ENCODE measurements at regions not wholly inside any gene's neighbourhood (a gene's known extent, or its start where the extent isn't known, plus 50 kb on each side); places are given as distances from the start of the nearest gene placed in this dataset.

GRCh38 chr16:60225541-60225940 lies 1491.4 kb upstream of the GOT2 start:
- no peaks in the 10 kb centered on the region for H3K36me3 ChIP-seq (ENCODE audit: insufficient read depth, low read length)
- no peak overlapping the region for H3K4me3 ChIP-seq (ENCODE audit: low read length)
- no peaks in the 10 kb centered on the region for H3F3A ChIP-seq (ENCODE audit: insufficient read depth, low read length, poor library complexity, severe bottlenecking)
- no peaks in the 10 kb centered on the region for H3K27me3 ChIP-seq (ENCODE audit: insufficient read depth, low read depth, low read length)
- no peak overlapping the region for H3K27ac ChIP-seq (ENCODE audit: low read length)
- H3K79me2 ChIP-seq (replicated peaks; ENCODE audit: insufficient read depth, low read length): no peaks in the 10 kb centered on the region
- H3K9me3 ChIP-seq (ENCODE audit: low read length): no peaks in the 10 kb centered on the region
- TF ChIP-seq POLR2AphosphoS5 (IDR thresholded peaks at IDR 0.05) (peak; percentile 6), MXI1 (conservative IDR thresholded peaks at IDR 0.05; ENCODE audit: poor library complexity, severe bottlenecking) (no peak)
- H3K9ac ChIP-seq (ENCODE audit: low read length): no peak overlapping the region
- no peak overlapping the region for H3K4me2 ChIP-seq (ENCODE audit: low read length)
- no peaks in the 10 kb centered on the region for H4K20me1 ChIP-seq (ENCODE audit: insufficient read depth)
- H3K9me2 ChIP-seq (ENCODE audit: insufficient read depth, low read length): no peaks in the 10 kb centered on the region
- H2AFZ ChIP-seq (ENCODE audit: low read depth, low read length): no peak overlapping the region

GRCh38 chr16:60217787-60218186 lies 1483.7 kb upstream of the GOT2 start:
- Histone ChIP-seq H3K9ac (ENCODE audit: low read length) (no peak overlapping the region), H3K79me2 (replicated peaks; ENCODE audit: insufficient read depth, low read length) (no peaks in the 10 kb centered on the region)
- no peak for TF ChIP-seq CTCF (IDR thresholded peaks at IDR 0.05; ENCODE audit: poor library complexity, severe bottlenecking)

GRCh38 chr16:60214311-60214710 lies 1480.2 kb upstream of the GOT2 start:
- Histone ChIP-seq H3K9ac (ENCODE audit: low read length) (no peak overlapping the region), H3K27ac (ENCODE audit: low read length) (no peak overlapping the region), H3K4me2 (ENCODE audit: low read length) (no peak overlapping the region), H3F3A (ENCODE audit: insufficient read depth, low read length, poor library complexity, severe bottlenecking) (no peaks in the 10 kb centered on the region), H4K20me1 (ENCODE audit: insufficient read depth) (no peaks in the 10 kb centered on the region), H2AFZ (ENCODE audit: low read depth, low read length) (no peak overlapping the region), H3K4me3 (ENCODE audit: low read length) (no peak overlapping the region), H3K9me3 (ENCODE audit: low read length) (no peaks in the 10 kb centered on the region), H3K79me2 (replicated peaks; ENCODE audit: insufficient read depth, low read length) (no peaks in the 10 kb centered on the region), H3K36me3 (ENCODE audit: insufficient read depth, low read length) (no peaks in the 10 kb centered on the region), H3K27me3 (ENCODE audit: insufficient read depth, low read depth, low read length) (no peaks in the 10 kb centered on the region), H3K9me2 (ENCODE audit: insufficient read depth, low read length) (no peaks in the 10 kb centered on the region)
- TF ChIP-seq RAD21 (conservative IDR thresholded peaks at IDR 0.05) (no peak), EZH2 (IDR thresholded peaks at IDR 0.05; ENCODE audit: borderline replicate concordance, insufficient read depth, low read length, poor library complexity, severe bottlenecking) (no peak), REST (IDR thresholded peaks at IDR 0.05; ENCODE audit: borderline replicate concordance) (peak; percentile 85), CTCF (IDR thresholded peaks at IDR 0.05; ENCODE audit: poor library complexity, severe bottlenecking) (no peak)

More at GRCh38 chr16:60217787-60218186, 1483.7 kb upstream of the GOT2 start:
- Histone ChIP-seq H3K9me3 (ENCODE audit: low read length) (no peaks in the 10 kb centered on the region), H3K36me3 (ENCODE audit: insufficient read depth, low read length) (no peaks in the 10 kb centered on the region), H3K27me3 (ENCODE audit: insufficient read depth, low read depth, low read length) (no peaks in the 10 kb centered on the region), H3K27ac (ENCODE audit: low read length) (no peak overlapping the region), H3F3A (ENCODE audit: insufficient read depth, low read length, poor library complexity, severe bottlenecking) (no peaks in the 10 kb centered on the region), H3K9me2 (ENCODE audit: insufficient read depth, low read length) (no peaks in the 10 kb centered on the region), H3K4me3 (ENCODE audit: low read length) (no peak overlapping the region), H4K20me1 (ENCODE audit: insufficient read depth) (no peaks in the 10 kb centered on the region), H3K4me2 (ENCODE audit: low read length) (no peak overlapping the region), H2AFZ (ENCODE audit: low read depth, low read length) (no peak overlapping the region)

Measured in neural cell (in vitro differentiated cells).